Breast epithelium (tissue), 4 donors: ENCODE measurements at regions not wholly inside any gene's neighbourhood (a gene's known extent, or its start where the extent isn't known, plus 50 kb on each side); places are given as distances from the start of the nearest gene placed in this dataset.

ENCODE experiments used
- DNase-seq, 2 donors: peaks; one replicate each; pipeline ENCODE4 v3.0.0-alpha.2; 2019; ENCODE audit warnings: low spot score in 2 of 2
- H3K27ac ChIP-seq, 2 donors: fragments of 200-600 bp; sonication (generic) in 1 of 2; one replicate each; pipeline ENCODE4 v1.5.1; 2016 to 2019; ENCODE audit warnings: mild to moderate bottlenecking in 1 of 2
- H3K27me3 ChIP-seq, 2 donors: fragments of 200-600 bp; sonication (generic) in 1 of 2; one replicate each; pipeline versions ENCODE4 v1.5.1 to v1.6.0; 2017 to 2019; ENCODE audit warnings: control low read depth in 1 of 2, mild to moderate bottlenecking in 1 of 2
- H3K36me3 ChIP-seq: fragments of 200-600 bp; one replicate; pipeline ENCODE4 v1.5.1; 2019
- H3K4me1 ChIP-seq, 2 donors: fragments of 200-600 bp; sonication (generic); one replicate each; pipeline ENCODE4 v1.5.1; 2016 to 2019; ENCODE audit warnings: control low read depth in 1 of 2
- H3K4me3 ChIP-seq, 3 donors: fragments of 200-600 bp; sonication (generic); 1 replicate in 2 of 3; 2 replicates in 1 of 3; pipeline ENCODE4 v1.5.1; 2016 to 2019; ENCODE audit warnings: mild to moderate bottlenecking in 3 of 3, moderate library complexity in 2 of 3
- H3K9me3 ChIP-seq, 2 donors: fragments of 200-600 bp; sonication (generic) in 1 of 2; one replicate each; pipeline ENCODE4 v1.5.1; 2016 to 2019; ENCODE audit warnings: control low read depth in 1 of 2
- POLR2A ChIP-seq: fragments of 450-650 bp; IDR thresholded peaks from one replicate; pipeline ENCODE4 v1.6.1; 2016; ENCODE audit warnings: antibody characterized with exemption, mild to moderate bottlenecking, moderate library complexity
- POLR2AphosphoS5 ChIP-seq, 3 donors: sonication (generic); formaldehyde crosslinking; IDR thresholded peaks; one replicate each; pipeline ENCODE4 v1.6.1; 2017; ENCODE audit warnings: antibody characterized with exemption in 3 of 3
- intact Hi-C: fragments of 100-400 bp; cut with DNase I; formaldehyde crosslinking; loops from one replicate; pipeline ENCODE4 v1.15.1; 2023; ENCODE audit warnings: low total_unique reads
- TF ChIP-seq, protein P1 (sequence below), 3 donors: fragments of 450-650 bp; IDR thresholded peaks; one replicate each; pipeline ENCODE4 v1.5.1; 2016 to 2017; ENCODE audit warnings: antibody characterized with exemption in 3 of 3, mild to moderate bottlenecking in 3 of 3, moderate library complexity in 3 of 3

DNA sequence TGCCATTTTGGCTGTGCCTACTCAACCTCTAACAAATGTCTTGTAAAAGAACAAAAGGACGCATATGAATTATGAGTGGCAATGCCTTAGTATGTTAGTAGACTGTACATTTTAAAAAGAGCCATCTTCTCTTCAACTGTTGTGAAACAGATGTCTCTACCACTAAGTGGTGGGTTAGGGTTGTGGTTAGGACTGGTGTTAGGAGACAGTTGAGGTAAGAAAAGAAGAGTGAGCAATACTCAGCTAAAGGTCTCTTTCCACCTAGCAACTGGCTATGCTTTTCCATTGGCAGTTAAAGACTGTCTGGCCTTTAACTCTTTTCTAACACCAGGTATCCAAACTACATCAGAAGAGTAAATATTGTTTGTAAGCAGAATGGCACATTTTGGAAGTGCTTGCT lies 221.7 kb upstream of the TBC1D5 start:
- H3K27ac ChIP-seq = no peak overlapping the region
- H3K27me3 ChIP-seq = no peaks in the 10 kb centered on the region
- intact Hi-C loops = no loop called here

GRCh38 chr3:17955411-17955810 lies 213.0 kb upstream of the TBC1D5 start:
- Histone ChIP-seq H3K27me3 (no peaks in the 10 kb centered on the region), H3K4me3 (no peak overlapping the region), H3K27ac (no peak overlapping the region), H3K4me1 (no peaks in the 10 kb centered on the region), H3K36me3 (no peaks in the 10 kb centered on the region), H3K9me3 (no peaks in the 10 kb centered on the region)
- TF ChIP-seq POLR2AphosphoS5 (IDR thresholded peaks at IDR 0.05) (no peak), POLR2A (no peak)
- TF ChIP-seq, protein P1, sequence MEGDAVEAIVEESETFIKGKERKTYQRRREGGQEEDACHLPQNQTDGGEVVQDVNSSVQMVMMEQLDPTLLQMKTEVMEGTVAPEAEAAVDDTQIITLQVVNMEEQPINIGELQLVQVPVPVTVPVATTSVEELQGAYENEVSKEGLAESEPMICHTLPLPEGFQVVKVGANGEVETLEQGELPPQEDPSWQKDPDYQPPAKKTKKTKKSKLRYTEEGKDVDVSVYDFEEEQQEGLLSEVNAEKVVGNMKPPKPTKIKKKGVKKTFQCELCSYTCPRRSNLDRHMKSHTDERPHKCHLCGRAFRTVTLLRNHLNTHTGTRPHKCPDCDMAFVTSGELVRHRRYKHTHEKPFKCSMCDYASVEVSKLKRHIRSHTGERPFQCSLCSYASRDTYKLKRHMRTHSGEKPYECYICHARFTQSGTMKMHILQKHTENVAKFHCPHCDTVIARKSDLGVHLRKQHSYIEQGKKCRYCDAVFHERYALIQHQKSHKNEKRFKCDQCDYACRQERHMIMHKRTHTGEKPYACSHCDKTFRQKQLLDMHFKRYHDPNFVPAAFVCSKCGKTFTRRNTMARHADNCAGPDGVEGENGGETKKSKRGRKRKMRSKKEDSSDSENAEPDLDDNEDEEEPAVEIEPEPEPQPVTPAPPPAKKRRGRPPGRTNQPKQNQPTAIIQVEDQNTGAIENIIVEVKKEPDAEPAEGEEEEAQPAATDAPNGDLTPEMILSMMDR (IDR thresholded peaks at IDR 0.05) = no peak
- no peak for DNase-seq
- intact Hi-C loops = no loop called here

More for the DNA sequence above, 221.7 kb upstream of the TBC1D5 start:
- Histone ChIP-seq H3K4me3 (no peak overlapping the region), H3K4me1 (no peaks in the 10 kb centered on the region), H3K36me3 (peaks cover 3% of the 10 kb centered on the region), H3K9me3 (no peaks in the 10 kb centered on the region)
- TF ChIP-seq, protein P1 (IDR thresholded peaks at IDR 0.05) = no peak
- TF ChIP-seq POLR2A (no peak), POLR2AphosphoS5 (IDR thresholded peaks at IDR 0.05) (no peak)
- no peak for DNase-seq

DNA sequence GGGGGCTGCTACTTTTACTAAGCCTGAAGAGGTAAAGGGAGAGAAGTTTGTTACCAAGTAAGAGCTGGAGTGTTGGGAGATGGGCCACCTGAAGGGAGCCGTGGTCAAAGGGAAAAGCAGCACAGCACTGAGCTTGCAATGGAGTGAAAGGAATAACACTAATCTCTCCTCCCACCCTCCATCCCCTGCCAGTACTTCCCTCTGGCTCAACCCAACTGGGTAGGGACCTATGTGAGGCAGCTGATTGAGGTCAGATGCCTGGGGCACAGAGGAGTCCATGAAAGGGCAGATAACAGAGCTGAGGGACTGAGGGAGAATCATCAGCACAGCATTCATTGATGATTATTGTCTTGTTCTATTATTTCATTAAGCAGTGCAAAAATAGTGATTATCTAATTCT lies 212.4 kb upstream of the TBC1D5 start:
- Histone ChIP-seq H3K27me3 (no peaks in the 10 kb centered on the region), H3K36me3 (no peaks in the 10 kb centered on the region), H3K27ac (no peak overlapping the region), H3K9me3 (no peaks in the 10 kb centered on the region), H3K4me1 (no peaks in the 10 kb centered on the region), H3K4me3 (no peak overlapping the region)
- no peak for DNase-seq
- TF ChIP-seq POLR2AphosphoS5 (IDR thresholded peaks at IDR 0.05) = no peak
- intact Hi-C loops = no loop called here

DNA sequence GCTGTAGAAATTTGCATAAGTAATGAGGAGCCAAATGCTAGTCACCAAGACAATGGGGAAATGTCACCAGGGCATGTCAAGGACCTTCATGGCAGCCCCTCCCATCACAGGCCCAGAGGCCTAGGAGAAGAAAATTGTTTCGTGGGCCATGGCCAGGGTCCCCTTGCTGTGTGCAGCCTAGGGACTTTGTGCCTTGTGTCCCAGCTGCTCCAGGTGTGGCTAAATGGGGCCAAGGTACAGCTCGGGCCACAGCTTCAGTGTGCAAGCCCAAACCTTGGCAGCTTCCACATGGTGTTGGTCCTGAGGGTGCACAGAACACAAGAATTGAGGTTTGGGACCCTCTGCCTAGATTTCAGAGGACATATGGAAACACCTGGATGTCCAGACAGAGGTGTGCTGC lies 208.8 kb upstream of the TBC1D5 start:
- intact Hi-C loops = no loop called here
- TF ChIP-seq POLR2AphosphoS5 (IDR thresholded peaks at IDR 0.05) = no peak
- TF ChIP-seq POLR2A = no peak
- TF ChIP-seq, protein P1 (IDR thresholded peaks at IDR 0.05) = no peak
- no peaks in the 10 kb centered on the region for H3K9me3 ChIP-seq
- no peak overlapping the region for H3K27ac ChIP-seq
- DNase-seq = no peak
- no peak overlapping the region for H3K4me3 ChIP-seq
- H3K27me3 ChIP-seq = no peaks in the 10 kb centered on the region
- H3K36me3 ChIP-seq = no peaks in the 10 kb centered on the region
- no peaks in the 10 kb centered on the region for H3K4me1 ChIP-seq

- no peaks in the 10 kb centered on the region for H3K27me3 ChIP-seq
- no peak for DNase-seq
- TF ChIP-seq POLR2AphosphoS5 (IDR thresholded peaks at IDR 0.05) (no peak), POLR2A (no peak)
- TF ChIP-seq, protein P1 (IDR thresholded peaks at IDR 0.05) = no peak
- H3K9me3 ChIP-seq = no peaks in the 10 kb centered on the region
- no peak overlapping the region for H3K4me3 ChIP-seq
- H3K36me3 ChIP-seq = no peaks in the 10 kb centered on the region
- no peak overlapping the region for H3K27ac ChIP-seq
- H3K4me1 ChIP-seq = no peaks in the 10 kb centered on the region
- intact Hi-C loops = no loop called here
These were observed 206.7 kb upstream of the TBC1D5 start for GRCh38 chr3:17949101-17949500.

GRCh38 chr3:17947833-17948232 lies 205.4 kb upstream of the TBC1D5 start:
- Histone ChIP-seq H3K36me3 (no peaks in the 10 kb centered on the region), H3K27ac (no peak overlapping the region), H3K27me3 (no peaks in the 10 kb centered on the region), H3K4me1 (no peaks in the 10 kb centered on the region), H3K9me3 (no peaks in the 10 kb centered on the region), H3K4me3 (no peak overlapping the region)
- no peak for DNase-seq
- intact Hi-C loops = no loop called here
- no peak for TF ChIP-seq POLR2AphosphoS5 (IDR thresholded peaks at IDR 0.05)
- TF ChIP-seq, protein P1 (IDR thresholded peaks at IDR 0.05) = no peak
- no peak for TF ChIP-seq POLR2A
